K562 (cell line): ENCODE measurements at regions not wholly inside any gene's neighbourhood (a gene's known extent, or its start where the extent isn't known, plus 50 kb on each side); places are given as distances from the start of the nearest gene placed in this dataset.
A peak's percentile ranks its signal among the peaks of the same experiment; 100 is the strongest.

Experiments used
- CEBPB ChIP-seq: fragments of 450-650 bp; IDR thresholded peaks from 2 replicates; pipeline ENCODE4 v1.6.1; 2016; ENCODE audit warnings: missing genetic modification characterization, missing compliant biosample characterization
- DDX20 ChIP-seq: fragments of 450-650 bp; IDR thresholded peaks from 2 replicates; pipeline ENCODE4 v1.6.1; 2016; ENCODE audit warnings: missing genetic modification characterization, low read depth, mild to moderate bottlenecking, missing compliant biosample characterization, moderate library complexity
- DIDO1 ChIP-seq: fragments of 450-650 bp; IDR thresholded peaks from 2 replicates; pipeline ENCODE4 v1.6.1; 2016; ENCODE audit warnings: low read depth, missing biosample characterization, missing genetic modification characterization
- ELK3 ChIP-seq: fragments of 450-650 bp; formaldehyde crosslinking; IDR thresholded peaks from 2 replicates; pipeline ENCODE4 v1.4.0; 2020; ENCODE audit warnings: mild to moderate bottlenecking
- EP300 ChIP-seq: IDR thresholded peaks from 2 replicates; pipeline ENCODE4 v1.6.1; 2012; ENCODE audit warnings: low read length, improper control_type of control experiment
- EZH2 ChIP-seq: IDR thresholded peaks from 2 replicates; pipeline ENCODE4 v1.6.1; 2012; ENCODE audit warnings: low read depth, mild to moderate bottlenecking, inconsistent platforms, low read length, borderline replicate concordance
- GTF2F1 ChIP-seq: IDR thresholded peaks from 2 replicates; pipeline ENCODE4 v1.6.1; 2011; ENCODE audit warnings: low read depth, low read length, improper control_type of control experiment
- IFI16 ChIP-seq: fragments of 250-450 bp; sonication (Bioruptor Pico); IDR thresholded peaks from 2 replicates; pipeline ENCODE4 v2.1.2; 2022; ENCODE audit warnings: mild to moderate bottlenecking, inconsistent platforms
- NR2C2 ChIP-seq, 2 experiments: fragments of 200-800 bp in 1 of 2; sonication (Bioruptor generic) in 1 of 2; sonication (generic) in 1 of 2; formaldehyde crosslinking in 1 of 2; IDR thresholded peaks; 2 replicates each; pipeline versions ENCODE4 v1.6.1 to v1.8.0; 2016 to 2022; ENCODE audit warnings: mild to moderate bottlenecking in 1 of 2, missing compliant biosample characterization in 1 of 2, missing genetic modification characterization in 1 of 2, missing genetic modification reagents in 1 of 2
- PHF8 ChIP-seq: fragments of 200-600 bp; sonication (generic); IDR thresholded peaks from 2 replicates; pipeline ENCODE4 v1.6.1; 2012; ENCODE audit warnings: mixed run types, mild to moderate bottlenecking, inconsistent platforms, low read length, moderate library complexity, borderline replicate concordance
- PML ChIP-seq: IDR thresholded peaks from 2 replicates; pipeline ENCODE4 v1.6.1; 2012; ENCODE audit warnings: low read length, inconsistent platforms
- POLR3A ChIP-seq: IDR thresholded peaks from 2 replicates; pipeline ENCODE4 v1.6.1; 2011; ENCODE audit warnings: borderline replicate concordance, mild to moderate bottlenecking, moderate library complexity; ENCODE audit not compliant: insufficient read length, insufficient read depth; ENCODE audit errors: extremely low read depth
- RB1 ChIP-seq: fragments of 450-650 bp; IDR thresholded peaks from 2 replicates; pipeline ENCODE4 v1.6.1; 2017; ENCODE audit warnings: low read depth, mild to moderate bottlenecking
- RBFOX2 ChIP-seq: fragments of 200-400 bp; formaldehyde crosslinking; IDR thresholded peaks from 2 replicates; pipeline ENCODE4 v1.6.1; 2017; ENCODE audit warnings: low read depth, mild to moderate bottlenecking, low read length, moderate library complexity
- STAT5A ChIP-seq: IDR thresholded peaks from 2 replicates; pipeline ENCODE4 v1.6.1; 2012; ENCODE audit warnings: low read length, inconsistent platforms, borderline replicate concordance
- TAF7 ChIP-seq: fragments of 450-650 bp; IDR thresholded peaks from 2 replicates; pipeline ENCODE4 v1.6.1; 2016; ENCODE audit warnings: missing genetic modification characterization, missing compliant biosample characterization
- THAP7 ChIP-seq: fragments of 250-450 bp; sonication (Bioruptor Pico); IDR thresholded peaks from 2 replicates; pipeline ENCODE4 v1.5.0; 2021
- THRA ChIP-seq: fragments of 450-650 bp; IDR thresholded peaks from 2 replicates; pipeline ENCODE4 v1.6.1; 2017; ENCODE audit warnings: mild to moderate bottlenecking, moderate library complexity
- ZBTB1 ChIP-seq: sonication (generic); formaldehyde crosslinking; IDR thresholded peaks from 2 replicates; pipeline ENCODE4 v1.8.1; 2023; ENCODE audit warnings: missing genetic modification reagents, low read depth, mild to moderate bottlenecking, borderline replicate concordance
- ZBTB11 ChIP-seq, 3 experiments: fragments of 200-800 bp in 1 of 3; fragments of 250-450 bp in 1 of 3; fragments of 450-650 bp in 1 of 3; sonication (Bioruptor Pico) in 1 of 3; sonication (Bioruptor generic) in 1 of 3; formaldehyde crosslinking in 1 of 3; IDR thresholded peaks; 2 replicates each; pipeline versions ENCODE4 v1.6.1 to v1.8.0; 2016 to 2022; ENCODE audit warnings: mild to moderate bottlenecking in 2 of 3, missing genetic modification characterization in 2 of 3, missing compliant biosample characterization in 1 of 3, moderate library complexity in 1 of 3
- ZNF140 ChIP-seq: fragments of 250-450 bp; sonication (Bioruptor Pico); IDR thresholded peaks from 2 replicates; pipeline ENCODE4 v1.8.0; 2021; ENCODE audit warnings: moderate library complexity, mild to moderate bottlenecking, inconsistent platforms
- ZNF41 ChIP-seq: fragments of 250-450 bp; sonication (Bioruptor Pico); conservative IDR thresholded peaks from 2 replicates; pipeline ENCODE4 v1.4.0; 2020; ENCODE audit warnings: mild to moderate bottlenecking
- ZNF76 ChIP-seq: fragments of 250-450 bp; sonication (Bioruptor Pico); IDR thresholded peaks from 2 replicates; pipeline ENCODE4 v1.4.0; 2020; ENCODE audit warnings: mild to moderate bottlenecking, moderate library complexity, borderline replicate concordance
- ZSCAN32 ChIP-seq: fragments of 450-650 bp; formaldehyde crosslinking; IDR thresholded peaks from 2 replicates; pipeline ENCODE4 v1.4.0; 2020; ENCODE audit warnings: mild to moderate bottlenecking, moderate library complexity

- TF ChIP-seq NR2C2 (CRISPR knock-in tag; IDR thresholded peaks at IDR 0.05) (no peak), NR2C2 (tag; IDR thresholded peaks at IDR 0.05) (peak; percentile 63), STAT5A (no peak), ZNF41 (CRISPR knock-in tag) (peak; percentile 85), ZSCAN32 (CRISPR knock-in tag) (peak; percentile 66; the same call in 1 of the 2 replicates), ZBTB11 (CRISPR knock-in tag; IDR thresholded peaks at IDR 0.05) (peak in 1 of 3 experiments; percentile 60; a peak in 1 of 6 replicates), THAP7 (CRISPR knock-in tag) (no peak), PML (no peak), ZBTB1 (CRISPR knock-in tag) (no peak), THRA (no peak), TAF7 (tag) (peak; percentile 63; the same call in 1 of the 2 replicates), DDX20 (tag) (peak; percentile 87), ZNF76 (CRISPR knock-in tag) (0 out of 2 replicates have a peak, but pooled peaks have one; percentile 73), ELK3 (CRISPR knock-in tag) (no peak), DIDO1 (tag) (no peak), EP300 (no peak), PHF8 (no peak), GTF2F1 (no peak), POLR3A (no peak), EZH2 (no peak), RB1 (no peak), CEBPB (tag) (no peak), IFI16 (CRISPR knock-in tag) (no peak), RBFOX2 (0 out of 2 replicates have a peak, but pooled peaks have one; percentile 17), ZNF140 (CRISPR knock-in tag) (peak; percentile 52; the same call in 1 of the 2 replicates)
These were observed 59.5 kb upstream of the FAM9C start (continued) for GRCh38 chrX:13103914-13104274.
